ENCODE measurements at regions not wholly inside any gene's neighbourhood (a gene's known extent, or its start where the extent isn't known, plus 50 kb on each side); places are given as distances from the start of the nearest gene placed in this dataset.

- TF ChIP-seq, protein P1, sequence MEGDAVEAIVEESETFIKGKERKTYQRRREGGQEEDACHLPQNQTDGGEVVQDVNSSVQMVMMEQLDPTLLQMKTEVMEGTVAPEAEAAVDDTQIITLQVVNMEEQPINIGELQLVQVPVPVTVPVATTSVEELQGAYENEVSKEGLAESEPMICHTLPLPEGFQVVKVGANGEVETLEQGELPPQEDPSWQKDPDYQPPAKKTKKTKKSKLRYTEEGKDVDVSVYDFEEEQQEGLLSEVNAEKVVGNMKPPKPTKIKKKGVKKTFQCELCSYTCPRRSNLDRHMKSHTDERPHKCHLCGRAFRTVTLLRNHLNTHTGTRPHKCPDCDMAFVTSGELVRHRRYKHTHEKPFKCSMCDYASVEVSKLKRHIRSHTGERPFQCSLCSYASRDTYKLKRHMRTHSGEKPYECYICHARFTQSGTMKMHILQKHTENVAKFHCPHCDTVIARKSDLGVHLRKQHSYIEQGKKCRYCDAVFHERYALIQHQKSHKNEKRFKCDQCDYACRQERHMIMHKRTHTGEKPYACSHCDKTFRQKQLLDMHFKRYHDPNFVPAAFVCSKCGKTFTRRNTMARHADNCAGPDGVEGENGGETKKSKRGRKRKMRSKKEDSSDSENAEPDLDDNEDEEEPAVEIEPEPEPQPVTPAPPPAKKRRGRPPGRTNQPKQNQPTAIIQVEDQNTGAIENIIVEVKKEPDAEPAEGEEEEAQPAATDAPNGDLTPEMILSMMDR (conservative IDR thresholded peaks at IDR 0.05), result no peak
- DNase-seq (ENCODE audit: low read depth, low spot score), result no peak
- Mint-ChIP-seq H3K36me3 (ENCODE audit: low read depth) (no peaks in the 10 kb centered on the region), H3K9me3 (no peaks in the 10 kb centered on the region), H3K27ac (ENCODE audit: unreplicated experiment) (no peak overlapping the region), H3K4me3 (no peak overlapping the region), H3K4me1 (no peaks in the 10 kb centered on the region), H3K27me3 (ENCODE audit: low read depth) (peaks cover 3% of the 10 kb centered on the region)
Measured at GRCh38 chr1:114338191-114338890, 172.7 kb downstream of the TRIM33 start.

DNA sequence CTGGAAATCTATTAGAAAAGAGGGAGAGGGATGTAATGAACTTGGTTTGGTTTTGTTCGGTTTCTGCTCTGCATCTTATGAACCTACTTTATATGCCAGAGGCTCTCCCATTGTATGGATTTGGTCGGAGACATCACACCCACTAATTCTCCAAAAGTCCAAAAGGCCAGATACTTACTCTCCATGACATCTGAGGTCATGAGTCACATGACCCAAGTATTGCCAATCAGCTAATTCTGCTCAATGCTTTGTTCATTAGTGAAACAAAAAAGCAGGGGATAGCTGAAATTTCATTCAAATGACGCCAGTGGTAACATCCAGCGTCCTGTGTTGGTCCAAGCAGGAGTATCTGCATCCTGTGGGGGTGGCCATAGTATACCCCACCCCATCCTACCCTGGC, 173.6 kb downstream of the TRIM33 start:
- Mint-ChIP-seq H3K36me3 (ENCODE audit: low read depth) (no peaks in the 10 kb centered on the region), H3K9me3 (no peaks in the 10 kb centered on the region), H3K27ac (ENCODE audit: unreplicated experiment) (no peak overlapping the region), H3K27me3 (ENCODE audit: low read depth) (peaks cover 6% of the 10 kb centered on the region), H3K4me1 (no peaks in the 10 kb centered on the region), H3K4me3 (no peak overlapping the region)
- no peak for DNase-seq (ENCODE audit: low read depth, low spot score)
- TF ChIP-seq, protein P1 (conservative IDR thresholded peaks at IDR 0.05), result no peak

GRCh38 chr1:114336360-114336759, 174.6 kb downstream of the TRIM33 start:
- Mint-ChIP-seq H3K27ac (ENCODE audit: unreplicated experiment) (no peak overlapping the region), H3K9me3 (no peaks in the 10 kb centered on the region), H3K4me1 (no peaks in the 10 kb centered on the region), H3K36me3 (ENCODE audit: low read depth) (no peaks in the 10 kb centered on the region), H3K4me3 (no peak overlapping the region), H3K27me3 (ENCODE audit: low read depth) (peaks cover 6% of the 10 kb centered on the region)
- no peak for DNase-seq (ENCODE audit: low read depth, low spot score)
- TF ChIP-seq, protein P1 (conservative IDR thresholded peaks at IDR 0.05), result no peak

DNA sequence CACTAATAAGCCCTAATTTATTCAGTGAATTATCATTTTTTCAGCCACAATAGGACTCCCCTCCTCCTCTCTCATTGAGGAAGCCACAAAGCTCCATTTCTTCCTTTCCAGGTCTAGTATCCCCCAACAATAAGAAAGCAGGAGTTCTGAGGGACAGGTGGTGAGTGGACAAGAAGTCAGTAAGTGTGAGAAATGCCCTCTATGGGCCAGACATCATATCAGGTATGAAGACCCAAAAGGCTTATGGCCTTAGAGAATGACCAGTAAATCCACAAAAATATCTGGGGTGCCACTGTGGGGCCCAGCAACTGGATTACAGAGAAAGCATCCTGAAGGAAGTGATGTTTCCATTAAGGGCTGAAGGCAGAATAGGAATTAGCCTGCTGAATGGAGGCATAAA, 175.7 kb downstream of the TRIM33 start:
- H3K27ac Mint-ChIP-seq (ENCODE audit: unreplicated experiment), result no peak overlapping the region
- H3K9me3 Mint-ChIP-seq, result no peaks in the 10 kb centered on the region
- H3K36me3 Mint-ChIP-seq (ENCODE audit: low read depth), result no peaks in the 10 kb centered on the region
- TF ChIP-seq, protein P1 (conservative IDR thresholded peaks at IDR 0.05), result no peak
- H3K4me3 Mint-ChIP-seq, result no peak overlapping the region
- H3K27me3 Mint-ChIP-seq (ENCODE audit: low read depth), result peaks cover 6% of the 10 kb centered on the region
- DNase-seq (ENCODE audit: low read depth, low spot score), result no peak
- H3K4me1 Mint-ChIP-seq, result no peaks in the 10 kb centered on the region

GRCh38 chr1:114334297-114334696, 176.7 kb downstream of the TRIM33 start:
- no peak for DNase-seq (ENCODE audit: low read depth, low spot score)
- Mint-ChIP-seq H3K27ac (ENCODE audit: unreplicated experiment) (no peak overlapping the region), H3K9me3 (no peaks in the 10 kb centered on the region), H3K36me3 (ENCODE audit: low read depth) (no peaks in the 10 kb centered on the region), H3K4me3 (no peak overlapping the region), H3K27me3 (ENCODE audit: low read depth) (peaks cover 7% of the 10 kb centered on the region), H3K4me1 (no peaks in the 10 kb centered on the region)
- TF ChIP-seq, protein P1 (conservative IDR thresholded peaks at IDR 0.05), result no peak

Data from neural crest cell (in vitro differentiated cells).